GM23338 (cell line): ENCODE measurements at regions not wholly inside any gene's neighbourhood (a gene's known extent, or its start where the extent isn't known, plus 50 kb on each side); places are given as distances from the start of the nearest gene placed in this dataset.

Source experiments
- ATAC-seq: fragments of 200-7000 bp; cut with Tn5 transposase; 3 replicates; pipeline ENCODE4 v1.9.1; 2020
- DNase-seq: peaks from one replicate; pipeline ENCODE4 v3.0.0-alpha.2; 2015; ENCODE audit warnings: low spot score
- H2AFZ ChIP-seq: fragments of 200-600 bp; sonication (generic); 2 replicates; pipeline ENCODE4 v1.8.0; 2016; ENCODE audit warnings: antibody characterized with exemption, mild to moderate bottlenecking, moderate library complexity
- H3F3A ChIP-seq: fragments of 200-600 bp; sonication (generic); replicated peaks from 2 replicates; pipeline ENCODE4 v1.8.0; 2017; ENCODE audit warnings: antibody characterized with exemption, mixed run types, low read depth
- H3K27ac ChIP-seq: fragments of 200-600 bp; sonication (generic); 2 replicates; pipeline ENCODE4 v1.6.1; 2016; ENCODE audit warnings: low read depth
- H3K27me3 ChIP-seq: fragments of 200-600 bp; sonication (generic); 2 replicates; pipeline ENCODE4 v1.8.0; 2016; ENCODE audit warnings: mild to moderate bottlenecking, mixed run types, moderate library complexity; ENCODE audit not compliant: insufficient read depth
- H3K36me3 ChIP-seq: fragments of 200-600 bp; sonication (generic); 2 replicates; pipeline ENCODE4 v1.8.0; 2016; ENCODE audit warnings: mild to moderate bottlenecking; ENCODE audit not compliant: insufficient read depth
- H3K4me1 ChIP-seq: fragments of 200-600 bp; sonication (generic); 2 replicates; pipeline ENCODE4 v1.8.0; 2016; ENCODE audit warnings: mild to moderate bottlenecking, moderate library complexity; ENCODE audit not compliant: insufficient read depth
- H3K4me2 ChIP-seq: fragments of 200-600 bp; sonication (generic); 2 replicates; pipeline ENCODE4 v1.7.1; 2017; ENCODE audit warnings: mixed run types
- H3K4me3 ChIP-seq: fragments of 200-600 bp; sonication (generic); 2 replicates; pipeline ENCODE4 v1.6.1; 2016; ENCODE audit warnings: mixed run types
- H3K79me2 ChIP-seq: fragments of 200-600 bp; sonication (generic); replicated peaks from 2 replicates; pipeline ENCODE4 v1.8.0; 2017; ENCODE audit warnings: mild to moderate bottlenecking; ENCODE audit not compliant: insufficient read depth
- H3K9me2 ChIP-seq: fragments of 200-600 bp; sonication (generic); 2 replicates; pipeline ENCODE4 v1.8.0; 2017; ENCODE audit not compliant: insufficient read depth
- H4K20me1 ChIP-seq: fragments of 200-600 bp; sonication (generic); replicated peaks from 2 replicates; pipeline ENCODE4 v1.8.0; 2017; ENCODE audit warnings: mild to moderate bottlenecking; ENCODE audit not compliant: insufficient read depth
- H3K27ac Mint-ChIP-seq: 2 replicates; pipeline ENCODE4 v1.8.0; 2020; ENCODE audit warnings: inconsistent platforms, mild to moderate bottlenecking, moderate library complexity, mixed read lengths
- H3K27me3 Mint-ChIP-seq: 3 replicates; pipeline ENCODE4 v1.8.0; 2022; ENCODE audit warnings: low read depth, mild to moderate bottlenecking, moderate library complexity, mixed read lengths, inconsistent platforms; ENCODE audit not compliant: insufficient read depth, poor library complexity
- H3K36me3 Mint-ChIP-seq: 3 replicates; pipeline ENCODE4 v1.8.0; 2021; ENCODE audit warnings: low read depth, mild to moderate bottlenecking, inconsistent platforms, moderate library complexity, mixed read lengths
- H3K4me1 Mint-ChIP-seq: 3 replicates; pipeline ENCODE4 v1.8.0; 2020; ENCODE audit warnings: mild to moderate bottlenecking, inconsistent platforms, mixed read lengths
- H3K4me3 Mint-ChIP-seq: 3 replicates; pipeline ENCODE4 v1.8.0; 2021; ENCODE audit warnings: moderate library complexity, mild to moderate bottlenecking, inconsistent platforms, mixed read lengths
- H3K9me3 Mint-ChIP-seq: 3 replicates; pipeline ENCODE4 v1.8.0; 2020; ENCODE audit warnings: moderate library complexity, mild to moderate bottlenecking, inconsistent platforms, mixed read lengths
- ETS1 ChIP-seq: IDR thresholded peaks from 2 replicates; pipeline ENCODE4 v1.6.1; 2016; ENCODE audit warnings: antibody characterized with exemption
- EZH2phosphoT487 ChIP-seq: fragments of 200-600 bp; sonication (generic); IDR thresholded peaks from one replicate; pipeline ENCODE4 v1.8.1; 2018; ENCODE audit warnings: antibody characterized with exemption; ENCODE audit not compliant: unreplicated experiment
- JUNB ChIP-seq: IDR thresholded peaks from one replicate; pipeline ENCODE4 v1.6.1; 2016; ENCODE audit warnings: antibody characterized with exemption; ENCODE audit not compliant: unreplicated experiment
- REST ChIP-seq: IDR thresholded peaks from one replicate; pipeline ENCODE4 v1.6.1; 2018; ENCODE audit warnings: antibody characterized with exemption; ENCODE audit not compliant: unreplicated experiment
- ZNF462 ChIP-seq: fragments of 250-450 bp; sonication (Bioruptor Pico); IDR thresholded peaks from 2 replicates; pipeline ENCODE4 v1.5.0; 2020; ENCODE audit warnings: mild to moderate bottlenecking, moderate library complexity

GRCh38 chr1:163826500-163826899 is 504.7 kb downstream of the NUF2 start:
- H3K27me3 Mint-ChIP-seq: no peaks in the 10 kb centered on the region
- no peaks in the 10 kb centered on the region for H3K9me3 Mint-ChIP-seq
- Histone ChIP-seq H4K20me1 (no peaks in the 10 kb centered on the region), H3K9me2 (peaks cover 14% of the 10 kb centered on the region), H3K36me3 (no peaks in the 10 kb centered on the region), H3K4me1 (no peaks in the 10 kb centered on the region), H3K27ac (no peak overlapping the region), H3K4me3 (no peak overlapping the region), H3K4me2 (no peak overlapping the region), H3K27me3 (no peaks in the 10 kb centered on the region), H2AFZ (no peak overlapping the region), H3K79me2 (no peaks in the 10 kb centered on the region), H3F3A (no peaks in the 10 kb centered on the region)
- no peak for TF ChIP-seq ZNF462 (CRISPR knock-in tag)
- no peak for TF ChIP-seq ETS1
- no peak for TF ChIP-seq REST
- TF ChIP-seq EZH2phosphoT487: no peak
- TF ChIP-seq JUNB: no peak
- H3K27ac Mint-ChIP-seq: no peak overlapping the region
- H3K36me3 Mint-ChIP-seq: no peaks in the 10 kb centered on the region
- no peak for DNase-seq
- no peaks in the 10 kb centered on the region for H3K4me1 Mint-ChIP-seq
- no peak overlapping the region for H3K4me3 Mint-ChIP-seq
- ATAC-seq: no peak
